Tongue (tissue), 1 donor: ENCODE measurements at regions not wholly inside any gene's neighbourhood (a gene's known extent, or its start where the extent isn't known, plus 50 kb on each side); places are given as distances from the start of the nearest gene placed in this dataset.

Experiments used
- DNase-seq: peaks from one replicate; pipeline ENCODE4 v3.0.0-alpha.2; 2015

DNA sequence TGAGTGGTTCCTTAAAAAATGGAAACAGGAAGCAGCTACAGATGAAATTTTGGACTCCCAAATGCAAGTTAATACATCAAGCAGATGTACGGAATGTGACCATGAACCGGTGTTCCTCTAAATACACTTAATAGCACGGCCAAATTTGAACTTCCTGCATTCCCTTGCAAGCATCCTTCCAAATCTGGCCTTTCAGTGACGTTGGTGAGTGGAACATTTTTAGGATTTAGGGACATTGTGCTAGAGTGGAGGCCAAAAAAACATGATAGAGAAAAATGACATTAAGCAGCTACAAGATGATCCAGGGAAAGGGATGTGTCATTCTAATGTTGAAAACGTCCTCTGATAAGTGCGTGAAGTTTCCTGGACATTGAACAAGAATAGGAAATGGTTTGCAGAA, 62.1 kb downstream of the CTAGE1 start:
- DNase-seq, result no peak

GRCh38 chr18:22355069-22355468, 62.6 kb downstream of the CTAGE1 start:
- no peak for DNase-seq

- DNase-seq, result no peak
These were observed 67.7 kb downstream of the CTAGE1 start for GRCh38 chr18:22349966-22350365.

DNA sequence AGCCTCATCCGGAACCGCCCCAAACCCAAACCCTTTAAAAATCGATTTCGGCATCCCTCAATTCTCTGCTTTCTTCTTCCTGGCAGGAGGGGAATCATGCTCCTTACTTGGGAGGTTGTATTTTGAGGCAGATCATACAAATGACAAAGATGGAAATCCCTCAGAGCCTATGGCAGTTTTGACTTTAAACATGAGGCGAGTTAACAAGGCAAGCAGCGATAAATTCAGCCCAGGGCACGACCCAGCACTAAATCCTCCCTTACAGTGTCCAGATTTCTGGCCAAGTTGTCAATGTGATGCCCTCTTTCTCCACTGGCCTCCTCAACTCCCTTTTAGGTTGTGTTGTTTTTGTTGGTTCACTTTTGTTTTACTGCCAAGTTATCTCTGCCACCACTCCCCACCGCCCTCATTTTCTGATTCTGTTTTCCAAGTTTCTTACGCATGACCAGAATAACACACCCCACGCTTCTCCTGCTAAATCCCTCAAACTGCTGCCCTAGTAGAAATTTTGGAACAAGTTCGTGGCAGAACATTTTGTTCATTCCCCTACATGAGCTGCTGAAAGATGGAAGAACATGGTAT, 68.3 kb downstream of the CTAGE1 start:
- no peak for DNase-seq

DNA sequence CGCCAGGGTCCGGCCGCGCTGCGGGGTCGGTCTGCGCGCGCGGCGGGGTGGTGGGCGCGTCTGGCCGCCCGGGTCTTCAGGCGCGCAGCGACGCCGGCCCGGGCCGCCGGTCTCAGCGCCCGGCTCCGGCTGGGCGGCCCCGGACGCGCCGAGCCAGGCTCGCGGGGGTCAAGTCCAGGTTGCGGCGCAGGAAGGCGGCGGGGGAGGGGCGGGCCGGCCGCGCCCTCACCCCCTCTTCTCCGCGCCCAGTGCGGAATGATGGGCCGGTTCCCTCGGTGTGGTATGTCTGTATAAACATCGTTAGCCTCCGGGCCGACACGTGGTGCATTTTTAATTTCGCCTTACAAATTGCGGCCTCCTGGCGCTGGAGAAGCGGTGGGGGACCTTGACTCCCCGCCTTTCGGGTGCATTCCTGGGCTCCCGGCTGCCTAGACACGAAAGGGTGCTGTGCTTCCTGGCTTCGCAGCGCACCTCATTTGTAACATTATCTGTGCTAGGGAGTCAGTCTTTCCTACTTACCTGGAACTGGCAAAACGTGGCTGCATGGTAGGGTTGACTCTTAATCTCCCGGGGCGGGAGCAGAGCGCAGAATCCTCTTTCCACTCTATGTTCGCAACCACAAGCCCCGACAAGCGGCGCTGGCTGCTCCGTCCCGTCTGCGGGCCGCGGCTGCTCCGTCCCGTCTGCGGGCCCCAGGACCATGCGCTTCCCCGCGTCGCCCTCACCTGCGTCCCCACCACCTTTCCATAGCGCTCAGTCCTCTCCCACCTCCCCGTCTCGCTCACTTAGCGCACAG, 69.0 kb downstream of the CTAGE1 start:
- peak; percentile 26 for DNase-seq

GRCh38 chr18:22347606-22348511, 69.9 kb downstream of the CTAGE1 start:
- peak; percentile 13 for DNase-seq

GRCh38 chr18:22346953-22347605, 70.6 kb downstream of the CTAGE1 start:
- no peak for DNase-seq

DNA sequence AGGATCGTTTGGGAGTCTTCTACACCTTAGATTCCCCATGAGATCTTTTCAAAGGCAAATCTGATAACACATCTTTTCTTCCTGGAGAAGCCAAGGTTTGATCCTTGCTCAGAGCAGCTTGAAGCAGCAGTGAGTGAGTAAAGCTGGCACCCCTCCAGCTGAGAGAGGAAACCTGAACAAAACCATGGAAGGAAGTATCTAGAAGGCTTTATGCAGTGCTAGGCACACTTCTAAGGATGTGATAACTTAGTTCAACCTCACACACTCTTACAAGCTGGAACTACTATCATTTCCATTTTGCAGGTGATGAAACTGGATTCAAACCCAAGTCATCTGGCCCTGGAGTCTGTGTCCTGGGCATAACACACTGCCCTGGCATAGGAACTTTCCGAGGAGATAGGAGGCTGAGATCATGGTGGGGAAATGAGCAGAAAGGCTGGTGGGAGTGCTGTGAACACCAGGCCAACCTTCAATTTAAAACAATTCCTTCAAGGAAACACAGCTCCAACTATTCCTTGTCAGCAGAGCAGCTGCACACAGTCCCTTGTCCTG, 71.2 kb downstream of the CTAGE1 start:
- peak; percentile 36 for DNase-seq

GRCh38 chr18:22345718-22346117, 72.0 kb downstream of the CTAGE1 start:
- no peak for DNase-seq

GRCh38 chr18:22344908-22345670, 72.6 kb downstream of the CTAGE1 start:
- DNase-seq, result no peak

GRCh38 chr18:22344445-22344844, 73.3 kb downstream of the CTAGE1 start:
- no peak for DNase-seq

GRCh38 chr18:22343613-22344012, 74.1 kb downstream of the CTAGE1 start:
- DNase-seq, result no peak

DNA sequence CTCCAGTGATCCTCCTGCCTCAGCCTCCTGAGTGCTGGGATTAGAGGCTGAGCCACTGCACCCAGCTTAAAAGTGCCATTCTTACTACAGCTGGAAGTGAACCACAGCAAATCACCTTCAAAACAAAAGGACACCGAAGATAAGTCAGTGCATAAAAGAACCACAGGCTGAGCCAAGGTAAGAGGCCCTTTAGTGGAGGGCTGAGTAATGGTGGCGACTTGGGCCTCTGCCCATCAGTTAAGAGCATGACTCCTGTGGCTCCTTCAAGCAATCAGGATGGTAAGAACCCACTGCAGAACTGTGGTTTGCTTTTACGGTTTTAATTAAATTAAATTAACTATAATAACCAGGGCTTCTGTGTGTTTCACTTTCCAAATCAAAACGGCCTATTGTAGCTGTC, 75.1 kb downstream of the CTAGE1 start:
- no peak for DNase-seq

GRCh38 chr18:22340331-22340730, 77.4 kb downstream of the CTAGE1 start:
- DNase-seq, result no peak

- no peak for DNase-seq
These were observed 77.8 kb downstream of the CTAGE1 start for GRCh38 chr18:22339913-22340312.

- DNase-seq, result no peak
These were observed 79.9 kb downstream of the CTAGE1 start for GRCh38 chr18:22337833-22338232.

- DNase-seq, result no peak
These were observed 80.4 kb downstream of the CTAGE1 start for GRCh38 chr18:22337306-22337705.

DNA sequence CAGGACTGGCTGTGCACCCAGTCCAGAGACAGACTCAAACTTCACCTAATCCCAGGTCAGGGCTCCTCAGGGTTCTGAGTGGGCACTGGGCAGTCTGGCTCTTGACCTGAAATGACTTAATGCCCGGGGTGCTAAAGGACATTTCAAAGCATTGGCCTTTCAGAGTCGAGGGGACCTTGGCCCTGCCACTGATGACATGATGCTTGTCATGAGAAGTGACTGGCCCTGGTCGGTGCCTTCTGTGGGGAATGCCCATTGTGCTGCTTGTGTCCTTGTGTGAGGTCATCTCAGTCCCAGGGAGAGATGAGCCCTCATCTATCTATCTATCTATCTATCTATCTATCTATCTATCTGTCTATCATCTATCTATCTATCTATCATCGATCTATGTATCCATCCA, 81.3 kb downstream of the CTAGE1 start:
- DNase-seq, result no peak

- DNase-seq, result no peak
These were observed 82.0 kb downstream of the CTAGE1 start for GRCh38 chr18:22335731-22336198.

- no peak for DNase-seq
These were observed 83.1 kb downstream of the CTAGE1 start for GRCh38 chr18:22334567-22334966.

DNA sequence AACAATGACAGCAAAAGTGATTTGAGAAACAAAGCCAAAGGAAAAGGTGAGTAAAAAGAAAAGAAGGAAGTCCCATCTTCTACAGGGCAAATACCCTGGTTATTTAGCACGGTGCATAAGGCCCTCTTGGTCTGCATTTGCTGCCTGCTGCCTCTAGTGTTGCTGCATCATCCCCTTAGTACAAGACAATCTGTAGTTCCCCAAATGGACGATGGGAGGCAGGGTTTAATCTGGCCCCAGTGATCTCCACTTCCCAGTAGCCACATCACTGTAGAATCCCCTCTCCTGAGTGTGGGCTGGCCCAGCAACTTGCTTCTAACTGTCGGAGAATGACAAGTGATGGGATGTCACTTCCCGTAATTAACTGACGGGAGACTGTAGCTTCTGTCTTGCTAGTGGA, 85.1 kb downstream of the CTAGE1 start:
- DNase-seq, result no peak
